Ovary (tissue), 3 donors: ENCODE measurements at regions not wholly inside any gene's neighbourhood (a gene's known extent, or its start where the extent isn't known, plus 50 kb on each side); places are given as distances from the start of the nearest gene placed in this dataset.

Source experiments
- EP300 ChIP-seq: sonication (generic); formaldehyde crosslinking; IDR thresholded peaks from one replicate; pipeline ENCODE4 v1.6.1; 2017; ENCODE audit warnings: antibody characterized with exemption
- TF ChIP-seq, protein P1 (sequence below), 3 donors: fragments of 450-650 bp in 2 of 3; fragments of 200-600 bp in 1 of 3; IDR thresholded peaks; one replicate each; pipeline versions ENCODE4 v1.5.1 to v1.8.0; 2016 to 2022; ENCODE audit warnings: antibody characterized with exemption in 3 of 3, mild to moderate bottlenecking in 1 of 3
- donor health status: DM: no; HTN: no; CAD: no.

GRCh38 chr14:71776471-71777360, 155.5 kb upstream of the RGS6 start:
- TF ChIP-seq, protein P1, sequence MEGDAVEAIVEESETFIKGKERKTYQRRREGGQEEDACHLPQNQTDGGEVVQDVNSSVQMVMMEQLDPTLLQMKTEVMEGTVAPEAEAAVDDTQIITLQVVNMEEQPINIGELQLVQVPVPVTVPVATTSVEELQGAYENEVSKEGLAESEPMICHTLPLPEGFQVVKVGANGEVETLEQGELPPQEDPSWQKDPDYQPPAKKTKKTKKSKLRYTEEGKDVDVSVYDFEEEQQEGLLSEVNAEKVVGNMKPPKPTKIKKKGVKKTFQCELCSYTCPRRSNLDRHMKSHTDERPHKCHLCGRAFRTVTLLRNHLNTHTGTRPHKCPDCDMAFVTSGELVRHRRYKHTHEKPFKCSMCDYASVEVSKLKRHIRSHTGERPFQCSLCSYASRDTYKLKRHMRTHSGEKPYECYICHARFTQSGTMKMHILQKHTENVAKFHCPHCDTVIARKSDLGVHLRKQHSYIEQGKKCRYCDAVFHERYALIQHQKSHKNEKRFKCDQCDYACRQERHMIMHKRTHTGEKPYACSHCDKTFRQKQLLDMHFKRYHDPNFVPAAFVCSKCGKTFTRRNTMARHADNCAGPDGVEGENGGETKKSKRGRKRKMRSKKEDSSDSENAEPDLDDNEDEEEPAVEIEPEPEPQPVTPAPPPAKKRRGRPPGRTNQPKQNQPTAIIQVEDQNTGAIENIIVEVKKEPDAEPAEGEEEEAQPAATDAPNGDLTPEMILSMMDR (IDR thresholded peaks at IDR 0.05): no peak
- no peak for TF ChIP-seq EP300
